Bronchial epithelial cell (primary cell): ENCODE measurements at regions not wholly inside any gene's neighbourhood (a gene's known extent, or its start where the extent isn't known, plus 50 kb on each side); places are given as distances from the start of the nearest gene placed in this dataset.
A peak's percentile ranks its signal among the peaks of the same experiment; 100 is the strongest.

Experiments
- DNase-seq: peaks from one replicate; pipeline ENCODE4 v3.0.0-alpha.2; 2010; ENCODE audit warnings: low read depth
- FAIRE-seq: peaks from 2 replicates; lab custom pipeline; 2011; peaks lifted over from hg19 to GRCh38; lab: Jason Lieb, UNC
- H3K27me3 ChIP-seq: 2 replicates; pipeline ENCODE4 v1.5.1; 2011; ENCODE audit warnings: low read length; ENCODE audit not compliant: control insufficient read depth, insufficient read depth
- H3K36me3 ChIP-seq: 2 replicates; pipeline ENCODE4 v1.5.1; 2011; ENCODE audit warnings: low read length; ENCODE audit not compliant: control insufficient read depth, insufficient read depth
- H3K4me3 ChIP-seq: 2 replicates; pipeline ENCODE4 v1.5.1; 2011; ENCODE audit warnings: mild to moderate bottlenecking, low read depth, low read length, control low read depth
- CTCF ChIP-seq: IDR thresholded peaks from 2 replicates; pipeline ENCODE4 v1.5.1; 2011; ENCODE audit warnings: mild to moderate bottlenecking, moderate library complexity, low read length, control low read depth, inconsistent platforms; ENCODE audit not compliant: insufficient read depth, severe bottlenecking

- peak; percentile 89 for DNase-seq
- FAIRE-seq: peak; percentile 55
- Histone ChIP-seq H3K27me3 (no peaks in the 10 kb centered on the region), H3K4me3 (peak overlapping the region; percentile 39), H3K36me3 (no peaks in the 10 kb centered on the region)
- TF ChIP-seq CTCF: no peak
Measured at GRCh38 chr21:16587681-16588375, 858.0 kb downstream of the USP25 start.

GRCh38 chr21:16588433-16588860, 858.7 kb downstream of the USP25 start:
- peak overlapping the region; percentile 39 for H3K4me3 ChIP-seq
- peak; percentile 82 for DNase-seq
- H3K36me3 ChIP-seq: no peaks in the 10 kb centered on the region
- no peaks in the 10 kb centered on the region for H3K27me3 ChIP-seq
- no peak for FAIRE-seq
- no peak for TF ChIP-seq CTCF

GRCh38 chr21:16589006-16589898, 859.5 kb downstream of the USP25 start:
- DNase-seq: no peak
- no peak for TF ChIP-seq CTCF
- Histone ChIP-seq H3K27me3 (no peaks in the 10 kb centered on the region), H3K4me3 (no peak overlapping the region), H3K36me3 (no peaks in the 10 kb centered on the region)
- no peak for FAIRE-seq

GRCh38 chr21:16590186-16590585, 860.4 kb downstream of the USP25 start:
- FAIRE-seq (no peak), DNase-seq (no peak)
- H3K27me3 ChIP-seq: no peaks in the 10 kb centered on the region
- no peak overlapping the region for H3K4me3 ChIP-seq
- H3K36me3 ChIP-seq: no peaks in the 10 kb centered on the region
- TF ChIP-seq CTCF: no peak

- DNase-seq (no peak), FAIRE-seq (no peak)
- Histone ChIP-seq H3K4me3 (no peak overlapping the region), H3K27me3 (no peaks in the 10 kb centered on the region), H3K36me3 (no peaks in the 10 kb centered on the region)
- TF ChIP-seq CTCF: no peak
Measured at GRCh38 chr21:16590641-16591292, 861.0 kb downstream of the USP25 start.
